ENCODE measurements at regions not wholly inside any gene's neighbourhood (a gene's known extent, or its start where the extent isn't known, plus 50 kb on each side); places are given as distances from the start of the nearest gene placed in this dataset.

DNA sequence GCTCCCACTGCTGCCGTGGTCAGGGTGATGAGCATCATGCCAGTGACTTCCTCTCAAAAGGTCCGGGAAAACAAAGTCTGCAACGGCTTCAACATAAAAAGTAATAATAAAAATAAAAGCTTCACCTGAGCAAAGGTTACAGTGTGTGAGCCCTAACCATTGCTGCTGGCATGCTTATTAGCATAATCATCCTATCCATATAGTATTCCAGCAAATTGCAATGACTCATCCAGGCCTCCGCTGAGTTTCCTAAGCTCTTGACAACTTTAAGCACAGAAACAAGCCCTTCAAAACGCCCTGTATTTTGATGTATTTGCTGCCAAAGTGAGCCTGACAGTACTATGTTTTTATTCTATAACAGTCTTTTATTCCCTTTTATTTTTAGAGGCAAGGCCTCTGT, 100.5 kb downstream of the AASDH start:
- no peak for DNase-seq (ENCODE audit: low read depth)
- TF ChIP-seq, protein P1, sequence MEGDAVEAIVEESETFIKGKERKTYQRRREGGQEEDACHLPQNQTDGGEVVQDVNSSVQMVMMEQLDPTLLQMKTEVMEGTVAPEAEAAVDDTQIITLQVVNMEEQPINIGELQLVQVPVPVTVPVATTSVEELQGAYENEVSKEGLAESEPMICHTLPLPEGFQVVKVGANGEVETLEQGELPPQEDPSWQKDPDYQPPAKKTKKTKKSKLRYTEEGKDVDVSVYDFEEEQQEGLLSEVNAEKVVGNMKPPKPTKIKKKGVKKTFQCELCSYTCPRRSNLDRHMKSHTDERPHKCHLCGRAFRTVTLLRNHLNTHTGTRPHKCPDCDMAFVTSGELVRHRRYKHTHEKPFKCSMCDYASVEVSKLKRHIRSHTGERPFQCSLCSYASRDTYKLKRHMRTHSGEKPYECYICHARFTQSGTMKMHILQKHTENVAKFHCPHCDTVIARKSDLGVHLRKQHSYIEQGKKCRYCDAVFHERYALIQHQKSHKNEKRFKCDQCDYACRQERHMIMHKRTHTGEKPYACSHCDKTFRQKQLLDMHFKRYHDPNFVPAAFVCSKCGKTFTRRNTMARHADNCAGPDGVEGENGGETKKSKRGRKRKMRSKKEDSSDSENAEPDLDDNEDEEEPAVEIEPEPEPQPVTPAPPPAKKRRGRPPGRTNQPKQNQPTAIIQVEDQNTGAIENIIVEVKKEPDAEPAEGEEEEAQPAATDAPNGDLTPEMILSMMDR (conservative IDR thresholded peaks at IDR 0.05; ENCODE audit: low read length): no peak
- H3K4me3 ChIP-seq (ENCODE audit: low read length): no peak overlapping the region

DNA sequence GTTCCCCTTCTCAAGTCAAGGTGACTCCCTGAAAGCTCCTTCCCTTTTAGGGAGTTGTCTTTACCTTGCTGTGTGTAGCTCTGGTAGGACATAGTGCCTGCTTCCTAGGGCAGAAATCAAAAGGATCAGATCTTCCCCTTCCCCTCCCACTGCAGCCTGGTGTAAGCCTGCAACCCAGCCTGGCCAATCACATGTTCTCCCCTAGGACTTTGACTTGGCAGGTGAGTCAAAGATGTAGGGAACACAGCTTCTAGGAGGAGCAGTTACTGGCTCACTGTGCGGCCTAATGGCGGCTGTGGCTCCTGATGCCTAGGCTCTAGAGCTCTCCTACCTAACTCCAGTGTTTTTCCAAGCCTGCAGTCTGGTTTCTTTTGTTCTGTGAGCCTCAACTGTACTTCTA, 103.9 kb downstream of the AASDH start:
- H3K4me3 ChIP-seq (ENCODE audit: low read length): no peak overlapping the region
- TF ChIP-seq, protein P1 (conservative IDR thresholded peaks at IDR 0.05; ENCODE audit: low read length): no peak
- DNase-seq (ENCODE audit: low read depth): no peak

DNA sequence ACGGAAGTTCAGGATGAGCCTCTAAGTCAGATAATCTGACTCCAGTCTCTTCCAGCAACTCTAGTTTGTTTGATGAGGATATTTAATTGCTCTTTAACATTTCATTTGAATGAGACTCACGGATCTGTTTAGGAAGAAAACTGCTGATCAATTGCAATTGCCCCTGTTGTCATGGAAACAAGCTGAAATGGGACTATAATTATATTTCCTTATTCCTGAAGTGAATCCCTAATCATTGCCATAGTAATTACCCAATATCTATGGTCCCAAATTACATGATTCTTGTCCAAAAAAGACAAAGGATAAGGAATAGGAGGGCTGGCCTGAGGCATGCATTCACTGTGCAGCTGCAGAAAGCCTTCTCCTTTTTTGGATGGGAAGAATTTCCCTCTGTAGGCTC, 105.3 kb downstream of the AASDH start:
- no peak overlapping the region for H3K4me3 ChIP-seq (ENCODE audit: low read length)
- no peak for DNase-seq (ENCODE audit: low read depth)
- TF ChIP-seq, protein P1 (conservative IDR thresholded peaks at IDR 0.05; ENCODE audit: low read length): no peak

DNA sequence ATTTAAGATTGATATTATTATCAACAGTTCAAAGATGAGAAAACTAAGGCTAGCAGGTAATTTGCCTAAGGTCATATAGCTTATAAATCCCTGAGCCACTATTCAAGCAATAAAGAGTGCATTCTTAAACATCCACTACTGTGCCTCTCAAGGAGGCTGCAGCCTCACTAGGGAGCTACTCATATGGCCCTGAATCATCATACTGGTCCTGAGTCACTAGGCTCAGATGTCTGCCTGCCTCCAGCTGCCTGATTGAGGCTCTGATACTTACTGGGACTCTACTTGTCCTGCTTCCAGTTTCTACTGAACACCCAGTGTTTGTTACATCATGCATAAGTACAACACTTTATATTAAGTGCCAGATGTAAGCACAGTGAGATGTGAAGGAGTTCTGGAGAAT, 110.7 kb downstream of the AASDH start:
- DNase-seq (ENCODE audit: low read depth): no peak
- H3K4me3 ChIP-seq (ENCODE audit: low read length): no peak overlapping the region
- TF ChIP-seq, protein P1 (conservative IDR thresholded peaks at IDR 0.05; ENCODE audit: low read length): no peak

DNA sequence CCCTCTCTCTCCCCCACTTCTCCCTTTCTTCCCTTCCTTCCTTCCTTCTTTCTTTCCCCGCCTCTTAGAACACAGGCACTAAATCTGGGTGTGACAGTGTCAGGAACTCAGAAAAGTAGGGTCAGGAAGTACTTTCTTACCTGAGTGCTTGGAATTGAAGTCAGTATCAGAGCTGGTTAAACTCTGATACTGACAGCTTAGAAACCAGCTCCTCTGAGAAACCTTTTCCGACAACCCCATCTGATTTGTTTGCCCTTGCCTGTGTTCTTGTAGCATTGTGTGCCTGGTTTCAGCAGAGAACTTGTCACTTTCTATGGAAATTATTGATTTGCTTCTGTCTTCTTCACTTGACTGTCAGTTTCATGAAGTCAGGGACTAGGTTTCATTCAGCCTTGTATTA, 113.9 kb downstream of the AASDH start:
- no peak for DNase-seq (ENCODE audit: low read depth)
- TF ChIP-seq, protein P1 (conservative IDR thresholded peaks at IDR 0.05; ENCODE audit: low read length): no peak
- H3K4me3 ChIP-seq (ENCODE audit: low read length): no peak overlapping the region

DNA sequence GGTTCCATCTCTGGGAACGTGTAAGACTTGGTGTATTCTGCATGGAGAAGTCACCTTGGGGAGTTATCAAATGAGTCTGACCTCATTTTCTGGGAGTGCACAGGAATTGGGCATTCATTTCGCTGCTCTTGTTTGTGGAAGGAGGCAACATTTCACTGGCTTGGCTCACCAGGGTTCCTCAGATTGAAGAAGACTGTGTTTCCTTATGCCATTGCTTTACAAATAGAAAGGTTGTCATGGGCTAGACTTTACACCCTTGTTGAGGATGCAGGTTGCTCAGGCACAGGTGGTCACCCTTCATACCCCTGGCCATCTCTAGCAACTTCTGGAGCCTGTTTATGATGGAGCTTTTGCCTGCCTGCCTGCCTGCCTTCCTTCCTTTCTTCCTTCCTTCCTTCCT, 114.4 kb downstream of the AASDH start:
- DNase-seq (ENCODE audit: low read depth): no peak
- TF ChIP-seq, protein P1 (conservative IDR thresholded peaks at IDR 0.05; ENCODE audit: low read length): no peak
- H3K4me3 ChIP-seq (ENCODE audit: low read length): no peak overlapping the region

DNA sequence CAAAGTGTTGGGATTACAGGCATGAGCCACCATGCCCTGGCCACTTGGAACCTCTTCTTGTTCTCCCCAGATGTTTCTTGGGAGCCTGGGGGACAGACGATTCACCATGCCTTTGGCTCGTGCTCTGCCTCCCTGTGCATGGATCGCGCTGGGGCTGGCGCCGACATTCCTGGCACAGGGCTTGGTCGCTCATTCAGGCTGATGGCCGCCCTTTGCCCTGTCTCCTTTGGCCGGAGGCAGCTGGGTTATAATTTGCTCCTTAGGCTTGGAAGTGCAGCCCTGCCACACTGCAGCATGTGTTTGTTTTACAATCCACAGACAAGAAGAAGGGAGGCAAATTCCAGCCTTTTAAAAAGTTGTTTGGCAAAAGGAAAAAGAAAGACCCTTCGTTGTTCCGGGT, 115.3 kb downstream of the AASDH start:
- H3K4me3 ChIP-seq (ENCODE audit: low read length): no peak overlapping the region
- TF ChIP-seq, protein P1 (conservative IDR thresholded peaks at IDR 0.05; ENCODE audit: low read length): no peak
- no peak for DNase-seq (ENCODE audit: low read depth)

Data from AG10803 (cell line).